Body of pancreas (tissue), 4 donors: ENCODE measurements at regions not wholly inside any gene's neighbourhood (a gene's known extent, or its start where the extent isn't known, plus 50 kb on each side); places are given as distances from the start of the nearest gene placed in this dataset.

Source experiments
- CTCF ChIP-seq, 7 experiments: fragments of 450-650 bp in 4 of 7; fragments of 200-600 bp in 3 of 7; sonication (generic) in 3 of 7; IDR thresholded peaks; one replicate each; pipeline ENCODE4 v1.5.1; 2016 to 2019; ENCODE audit warnings: antibody characterized with exemption in 7 of 7
- POLR2A ChIP-seq, 3 donors: fragments of 450-650 bp; IDR thresholded peaks; one replicate each; pipeline ENCODE4 v1.6.1; 2016; ENCODE audit warnings: antibody characterized with exemption in 3 of 3, mild to moderate bottlenecking in 2 of 3

GRCh38 chr3:72376956-72377710 is 471.1 kb downstream of the SHQ1 start:
- TF ChIP-seq POLR2A (IDR thresholded peaks at IDR 0.05) (no peak), CTCF (IDR thresholded peaks at IDR 0.05) (no peak)
